ENCODE measurements at regions not wholly inside any gene's neighbourhood (a gene's known extent, or its start where the extent isn't known, plus 50 kb on each side); places are given as distances from the start of the nearest gene placed in this dataset.

DNA sequence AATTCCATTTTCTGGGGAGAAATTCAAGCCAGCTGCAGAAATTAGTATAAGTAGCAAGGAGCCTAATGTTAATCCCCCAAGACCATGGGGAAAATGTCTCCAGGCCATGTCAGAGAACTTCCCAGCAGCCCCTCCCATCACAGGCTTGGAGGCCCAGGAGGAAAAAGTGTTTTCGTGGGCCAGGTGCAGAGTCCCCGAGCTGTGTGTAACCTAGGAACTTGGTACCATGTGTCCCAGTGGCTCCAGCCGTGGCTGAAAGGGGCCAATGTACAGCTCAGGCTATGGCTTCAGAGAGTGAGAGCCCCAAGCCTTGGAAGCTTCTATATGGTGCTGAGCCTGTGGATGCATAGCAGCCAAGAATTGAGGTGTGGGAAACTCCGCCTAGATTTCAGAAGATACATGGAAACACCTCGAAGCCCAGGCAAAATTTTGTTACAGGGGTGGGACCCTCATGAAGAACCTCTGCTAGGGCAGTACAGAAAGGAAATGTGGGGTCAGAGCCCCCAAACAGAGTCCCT lies 286.3 kb downstream of the MATN1 start:
- TF ChIP-seq, protein P1, sequence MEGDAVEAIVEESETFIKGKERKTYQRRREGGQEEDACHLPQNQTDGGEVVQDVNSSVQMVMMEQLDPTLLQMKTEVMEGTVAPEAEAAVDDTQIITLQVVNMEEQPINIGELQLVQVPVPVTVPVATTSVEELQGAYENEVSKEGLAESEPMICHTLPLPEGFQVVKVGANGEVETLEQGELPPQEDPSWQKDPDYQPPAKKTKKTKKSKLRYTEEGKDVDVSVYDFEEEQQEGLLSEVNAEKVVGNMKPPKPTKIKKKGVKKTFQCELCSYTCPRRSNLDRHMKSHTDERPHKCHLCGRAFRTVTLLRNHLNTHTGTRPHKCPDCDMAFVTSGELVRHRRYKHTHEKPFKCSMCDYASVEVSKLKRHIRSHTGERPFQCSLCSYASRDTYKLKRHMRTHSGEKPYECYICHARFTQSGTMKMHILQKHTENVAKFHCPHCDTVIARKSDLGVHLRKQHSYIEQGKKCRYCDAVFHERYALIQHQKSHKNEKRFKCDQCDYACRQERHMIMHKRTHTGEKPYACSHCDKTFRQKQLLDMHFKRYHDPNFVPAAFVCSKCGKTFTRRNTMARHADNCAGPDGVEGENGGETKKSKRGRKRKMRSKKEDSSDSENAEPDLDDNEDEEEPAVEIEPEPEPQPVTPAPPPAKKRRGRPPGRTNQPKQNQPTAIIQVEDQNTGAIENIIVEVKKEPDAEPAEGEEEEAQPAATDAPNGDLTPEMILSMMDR (IDR thresholded peaks at IDR 0.05) = no peak
- no peak for TF ChIP-seq POLR2AphosphoS5 (IDR thresholded peaks at IDR 0.05)
- TF ChIP-seq POLR2A (IDR thresholded peaks at IDR 0.05) = no peak
- TF ChIP-seq EP300 (IDR thresholded peaks at IDR 0.05) = no peak

All from upper lobe of left lung (tissue), 4 donors.